NOMO-1 treated with DMSO at 0.1 percent for 48 hours (cell line): ENCODE measurements at regions not wholly inside any gene's neighbourhood (a gene's known extent, or its start where the extent isn't known, plus 50 kb on each side); places are given as distances from the start of the nearest gene placed in this dataset.
"Not testable (repeated sequence)": the region's sequence is repeated elsewhere in the genome, so short reads cannot be mapped to it uniquely, and the experiment has no call there.

ENCODE experiments used
- DNase-seq: peaks from one replicate; lab custom pipeline; 2025; ENCODE audit not compliant: unreplicated experiment; lab: John Stamatoyannopoulos, UW

- DNase-seq: no peak
Observed at GRCh38 chr5:175347931-175348330, 96.1 kb downstream of the DRD1 start.

DNA sequence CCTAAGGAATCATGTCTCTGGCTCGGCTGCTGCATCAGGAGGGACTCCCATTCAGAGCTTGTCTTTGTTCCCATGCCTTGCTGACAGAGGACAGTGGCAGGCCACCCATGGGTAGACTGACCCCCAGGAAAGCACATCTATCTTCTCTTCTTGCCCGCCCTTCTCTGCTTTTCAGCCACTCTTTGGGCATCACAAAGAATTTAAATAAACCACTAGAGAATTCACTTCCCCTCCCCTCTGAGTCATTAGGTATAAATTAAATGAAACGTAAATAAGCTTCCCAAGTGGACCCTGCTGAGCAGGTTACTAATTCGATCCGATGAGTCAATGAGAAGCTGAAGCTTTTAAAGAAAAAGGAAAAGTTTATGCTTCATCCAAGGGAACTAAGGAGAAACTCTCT lies 97.0 kb downstream of the DRD1 start:
- no peak for DNase-seq

GRCh38 chr5:175344331-175345195 lies 99.4 kb downstream of the DRD1 start:
- DNase-seq: no peak

- DNase-seq: no peak
Observed at GRCh38 chr5:175343308-175343707, 100.7 kb downstream of the DRD1 start.

- no peak for DNase-seq
Observed at GRCh38 chr5:175340180-175340579, 103.8 kb downstream of the DRD1 start.

DNA sequence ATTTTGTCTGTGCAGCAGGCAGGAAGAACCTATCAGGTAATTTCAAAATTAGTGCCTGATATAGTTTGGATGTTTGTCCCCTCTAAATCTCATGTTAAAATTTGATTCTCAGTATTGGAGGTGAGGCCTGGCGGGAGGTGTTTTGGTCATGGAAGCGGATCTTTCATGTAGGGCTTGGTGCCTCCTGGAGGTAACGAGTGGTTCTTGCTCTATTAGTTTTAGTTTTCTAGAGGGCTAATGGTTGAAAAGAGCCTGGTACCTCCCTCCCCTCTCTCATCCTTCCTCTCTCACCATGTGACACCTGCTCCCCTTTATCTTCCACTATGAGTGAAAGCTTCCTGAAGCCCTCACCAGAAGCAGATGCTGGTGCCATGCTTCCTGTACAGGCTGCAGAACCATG lies 106.3 kb downstream of the DRD1 start:
- no peak for DNase-seq

- no peak for DNase-seq
Observed at GRCh38 chr5:175336781-175337180, 107.2 kb downstream of the DRD1 start.

GRCh38 chr5:175335691-175336090 lies 108.3 kb downstream of the DRD1 start:
- DNase-seq: no peak

DNA sequence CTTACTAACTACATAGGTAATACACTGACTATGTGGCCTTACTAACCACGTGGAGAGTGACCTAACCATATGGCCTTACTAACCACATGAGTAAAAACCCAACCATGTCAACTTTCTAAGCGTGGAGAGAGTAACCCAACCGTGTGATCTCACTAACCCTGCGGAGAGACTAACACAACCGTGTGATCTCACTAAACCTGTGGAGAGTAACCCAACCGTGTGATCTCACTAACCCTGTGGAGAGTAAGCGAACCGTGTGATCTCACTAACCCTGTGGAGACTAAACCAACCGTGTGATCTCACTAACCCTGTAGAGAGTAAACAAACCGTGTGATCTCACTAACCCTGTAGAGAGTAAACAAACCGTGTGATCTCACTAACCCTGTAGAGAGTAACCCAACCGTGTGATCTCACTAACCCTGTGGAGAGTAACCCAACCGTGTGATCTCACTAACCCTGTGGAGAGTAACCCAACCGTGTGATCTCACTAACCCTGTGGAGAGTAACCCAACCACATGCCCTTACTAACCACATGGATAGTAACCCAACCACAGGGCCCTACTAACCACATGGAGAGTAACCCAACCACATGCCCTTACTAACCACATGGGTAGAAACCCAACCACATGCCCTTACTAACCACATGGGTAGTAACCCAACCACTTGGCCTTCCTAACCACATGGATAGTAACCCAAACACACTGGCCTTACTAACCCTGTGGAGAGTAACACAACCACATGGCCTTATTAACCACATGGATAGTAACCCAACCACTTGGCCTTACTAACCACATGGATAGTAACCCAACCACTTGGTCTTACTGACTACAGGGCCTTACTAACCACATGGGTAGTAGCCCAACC lies 112.6 kb downstream of the DRD1 start:
- not testable (repeated sequence) for DNase-seq

- no peak for DNase-seq
Observed at GRCh38 chr5:175329976-175330375, 114.0 kb downstream of the DRD1 start.

DNA sequence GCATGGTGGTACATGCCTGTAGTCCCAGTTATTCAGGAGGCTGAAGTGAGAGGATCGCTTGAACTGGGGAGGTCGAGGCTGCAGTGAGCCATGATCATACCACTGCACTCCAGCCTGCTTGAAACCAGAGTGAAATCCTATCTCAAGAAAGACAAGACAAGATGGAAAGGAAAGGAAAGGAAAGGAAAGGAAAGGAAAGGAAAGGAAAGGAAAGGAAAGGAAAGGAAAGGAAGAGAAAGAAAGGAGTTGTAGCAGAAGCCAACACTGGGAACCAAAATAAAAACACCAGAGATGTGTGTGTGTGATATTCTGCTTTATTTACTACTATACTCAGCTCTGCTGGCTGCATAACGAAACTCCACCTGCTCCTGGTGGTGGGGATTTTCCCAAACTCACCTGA lies 115.3 kb downstream of the DRD1 start:
- DNase-seq: no peak

GRCh38 chr5:175328176-175328575 lies 115.8 kb downstream of the DRD1 start:
- no peak for DNase-seq

GRCh38 chr5:175325681-175326080 lies 118.3 kb downstream of the DRD1 start:
- no peak for DNase-seq

- peak; percentile 5 for DNase-seq
Observed at GRCh38 chr5:175321927-175322532, 122.0 kb downstream of the DRD1 start.

DNA sequence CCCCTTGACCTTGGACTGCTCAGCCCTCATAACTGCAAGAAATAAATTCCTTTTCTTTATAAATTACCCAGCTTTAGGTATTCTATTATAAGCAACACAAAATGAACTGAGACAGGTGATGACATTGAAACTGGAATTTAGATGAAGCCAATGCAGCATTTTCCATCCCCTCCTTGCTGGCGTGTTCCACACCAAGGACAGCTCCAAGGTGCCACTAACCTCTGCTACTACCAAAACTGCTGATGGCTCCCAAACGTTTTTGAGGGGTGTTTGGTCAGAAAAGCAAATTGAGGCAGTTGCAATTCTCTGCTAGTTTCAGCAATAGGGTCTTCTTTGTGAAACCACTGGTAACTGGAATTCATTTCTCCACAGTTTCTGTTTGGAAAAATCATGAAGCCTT lies 124.8 kb downstream of the DRD1 start:
- no peak for DNase-seq

GRCh38 chr5:175317872-175318271 lies 126.1 kb downstream of the DRD1 start:
- DNase-seq: no peak

DNA sequence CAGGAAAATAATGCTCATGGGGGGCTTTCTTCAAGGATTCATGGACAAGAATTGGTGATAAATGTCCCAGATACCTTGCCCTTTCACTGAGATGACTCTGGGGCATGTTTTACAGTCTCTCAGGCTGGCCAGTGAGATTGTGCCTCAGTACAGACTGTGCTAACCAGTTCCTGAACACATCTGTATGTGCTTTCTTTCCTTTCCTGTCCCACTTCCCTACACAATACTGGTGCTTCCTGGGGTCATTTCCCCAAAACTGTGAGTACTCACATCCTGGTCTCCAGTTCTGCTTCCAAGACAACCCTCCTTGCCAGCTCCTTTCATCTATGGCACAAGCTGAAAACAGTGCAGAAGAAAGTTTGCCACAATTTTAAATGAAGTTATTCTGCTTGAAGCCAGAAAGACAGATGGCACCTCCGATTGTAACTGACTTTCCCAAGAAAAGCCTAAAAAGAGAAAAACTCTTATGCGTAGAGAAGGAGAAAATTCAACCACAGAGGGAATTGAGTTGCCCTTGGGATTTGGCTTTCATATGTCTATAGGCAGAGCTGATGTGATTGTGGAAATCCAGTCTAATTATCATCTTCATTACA lies 134.7 kb downstream of the DRD1 start:
- DNase-seq: no peak

DNA sequence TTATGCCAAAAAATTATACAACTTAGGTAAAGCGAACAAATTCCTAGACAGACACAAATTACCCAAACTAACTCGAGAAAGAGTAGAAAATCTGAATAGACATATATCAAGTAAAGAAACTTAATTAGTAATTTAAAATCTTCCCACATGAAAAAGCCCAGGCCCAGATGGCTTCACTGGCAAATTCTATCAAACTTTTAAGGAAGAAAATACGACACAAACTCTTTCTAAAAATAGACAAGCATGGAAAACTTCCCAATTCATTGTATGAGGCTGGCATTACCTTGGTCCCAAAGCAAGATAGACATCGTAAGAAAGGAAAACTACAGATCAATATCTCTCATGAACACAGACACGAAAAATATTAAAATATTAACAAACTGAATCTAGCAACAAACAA lies 135.3 kb downstream of the DRD1 start:
- no peak for DNase-seq

DNA sequence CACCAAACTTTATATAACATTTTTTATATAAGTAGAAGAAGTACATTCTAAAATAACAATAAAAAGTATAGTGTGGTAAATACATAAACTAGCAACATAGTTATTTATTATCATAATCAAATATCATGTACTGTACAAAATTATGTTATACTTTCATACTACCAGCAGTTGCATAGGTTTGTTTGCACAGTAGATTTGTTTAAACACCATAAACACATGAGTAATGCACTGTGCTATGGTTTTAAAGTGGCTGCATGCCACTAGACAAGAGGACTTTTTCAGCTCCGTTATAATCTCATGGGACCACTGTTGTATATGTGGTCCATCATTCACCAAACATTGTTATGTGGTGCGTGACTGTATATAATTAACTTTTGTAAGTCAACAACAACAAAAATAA lies 137.6 kb downstream of the DRD1 start:
- no peak for DNase-seq

DNA sequence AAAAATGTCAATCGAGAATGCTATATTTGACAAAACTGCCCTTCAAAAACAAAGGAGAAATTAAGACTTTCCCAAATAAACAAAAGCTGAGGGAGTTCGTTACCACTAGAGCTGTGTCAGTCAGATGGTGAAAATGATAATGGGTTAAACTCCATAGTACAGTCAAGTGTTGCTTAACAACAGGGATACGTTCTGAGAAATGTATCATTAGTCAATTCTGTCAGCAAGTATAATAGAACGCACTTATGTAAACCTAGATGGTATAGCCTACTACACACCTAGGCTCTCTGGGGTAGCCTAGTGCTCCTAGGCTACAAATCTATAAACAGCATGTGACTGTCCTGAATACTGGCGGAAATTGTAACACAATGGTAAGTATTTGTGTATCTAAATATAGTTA lies 138.7 kb downstream of the DRD1 start:
- DNase-seq: no peak

DNA sequence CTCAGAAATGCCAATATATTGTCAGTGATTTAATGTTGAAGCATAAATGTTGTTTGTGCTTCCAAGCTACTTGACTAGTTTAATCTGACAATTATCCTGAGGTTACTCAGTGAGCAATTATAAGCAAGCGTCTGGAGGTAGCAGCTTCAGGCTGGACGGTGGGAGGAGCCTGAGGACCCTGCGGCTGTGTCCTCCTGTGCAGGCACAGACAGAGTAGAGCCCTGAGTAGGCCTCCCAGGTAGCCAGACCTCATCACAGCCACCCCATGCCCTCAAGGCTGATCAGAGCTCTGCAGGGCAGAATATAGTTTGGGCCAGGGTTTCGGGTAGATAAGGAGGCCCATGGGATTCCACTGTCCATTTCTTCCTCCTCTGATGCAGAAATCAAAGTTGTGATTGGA lies 153.6 kb downstream of the DRD1 start:
- DNase-seq: no peak
